Mammary epithelial cell (primary cell): ENCODE measurements at regions not wholly inside any gene's neighbourhood (a gene's known extent, or its start where the extent isn't known, plus 50 kb on each side); places are given as distances from the start of the nearest gene placed in this dataset.

Source experiments
- EZH2 ChIP-seq: IDR thresholded peaks from 2 replicates; pipeline ENCODE4 v1.6.1; 2012; ENCODE audit warnings: low read length, inconsistent platforms, borderline replicate concordance
- TF ChIP-seq, protein P1 (sequence below), 2 donors: IDR thresholded peaks in 1 of 2; conservative IDR thresholded peaks in 1 of 2; 2 replicates each; pipeline ENCODE4 v1.5.1; 2011 to 2012; ENCODE audit warnings: inconsistent platforms in 2 of 2, low read length in 2 of 2, mild to moderate bottlenecking in 2 of 2, control low read depth in 1 of 2, low read depth in 1 of 2; ENCODE audit not compliant: insufficient read depth in 1 of 2; ENCODE audit errors: extremely low read depth in 1 of 2

DNA sequence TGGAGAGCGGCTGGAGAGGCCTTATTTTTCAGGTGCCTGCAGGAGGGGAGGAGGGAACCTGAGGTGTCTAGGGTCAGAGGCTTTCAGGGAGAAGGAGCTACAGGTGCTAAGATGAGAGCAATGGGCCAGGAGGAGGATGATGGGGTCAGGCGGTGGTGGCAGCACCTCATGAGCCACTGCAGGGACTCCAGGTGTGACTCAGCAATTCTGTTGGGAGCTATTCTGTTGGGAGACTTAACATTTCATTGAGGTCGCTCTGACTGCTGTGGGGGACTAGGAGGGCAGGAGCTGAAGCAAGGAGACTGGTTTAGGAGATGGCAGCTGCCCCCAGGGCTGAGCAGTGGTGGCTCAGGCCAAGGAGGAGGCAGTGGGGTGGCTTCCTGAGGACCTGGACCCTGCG is 65.0 kb downstream of the CLDN34 start:
- TF ChIP-seq, protein P1, sequence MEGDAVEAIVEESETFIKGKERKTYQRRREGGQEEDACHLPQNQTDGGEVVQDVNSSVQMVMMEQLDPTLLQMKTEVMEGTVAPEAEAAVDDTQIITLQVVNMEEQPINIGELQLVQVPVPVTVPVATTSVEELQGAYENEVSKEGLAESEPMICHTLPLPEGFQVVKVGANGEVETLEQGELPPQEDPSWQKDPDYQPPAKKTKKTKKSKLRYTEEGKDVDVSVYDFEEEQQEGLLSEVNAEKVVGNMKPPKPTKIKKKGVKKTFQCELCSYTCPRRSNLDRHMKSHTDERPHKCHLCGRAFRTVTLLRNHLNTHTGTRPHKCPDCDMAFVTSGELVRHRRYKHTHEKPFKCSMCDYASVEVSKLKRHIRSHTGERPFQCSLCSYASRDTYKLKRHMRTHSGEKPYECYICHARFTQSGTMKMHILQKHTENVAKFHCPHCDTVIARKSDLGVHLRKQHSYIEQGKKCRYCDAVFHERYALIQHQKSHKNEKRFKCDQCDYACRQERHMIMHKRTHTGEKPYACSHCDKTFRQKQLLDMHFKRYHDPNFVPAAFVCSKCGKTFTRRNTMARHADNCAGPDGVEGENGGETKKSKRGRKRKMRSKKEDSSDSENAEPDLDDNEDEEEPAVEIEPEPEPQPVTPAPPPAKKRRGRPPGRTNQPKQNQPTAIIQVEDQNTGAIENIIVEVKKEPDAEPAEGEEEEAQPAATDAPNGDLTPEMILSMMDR (conservative IDR thresholded peaks at IDR 0.05 in 1 of 2, IDR thresholded peaks at IDR 0.05 in 1 of 2; ENCODE audit: extremely low read depth in 1 of 2, insufficient read depth in 1 of 2, low read depth in 1 of 2, low read length in 2 of 2): no peak
- no peak for TF ChIP-seq EZH2
